Activated CD8-positive, alpha-beta memory T cell treated with anti-CD3 and anti-CD28 coated beads for 48 hours (primary cell): ENCODE measurements at regions not wholly inside any gene's neighbourhood (a gene's known extent, or its start where the extent isn't known, plus 50 kb on each side); places are given as distances from the start of the nearest gene placed in this dataset.

Source experiments
- DNase-seq, 3 experiments: peaks; one replicate each; pipeline ENCODE4 v3.0.0-alpha.2; 2020; ENCODE audit warnings: low read depth in 2 of 3, low spot score in 2 of 3

GRCh38 chr2:123163398-123163797 is 861.7 kb upstream of the CNTNAP5 start:
- no peak for DNase-seq

DNA sequence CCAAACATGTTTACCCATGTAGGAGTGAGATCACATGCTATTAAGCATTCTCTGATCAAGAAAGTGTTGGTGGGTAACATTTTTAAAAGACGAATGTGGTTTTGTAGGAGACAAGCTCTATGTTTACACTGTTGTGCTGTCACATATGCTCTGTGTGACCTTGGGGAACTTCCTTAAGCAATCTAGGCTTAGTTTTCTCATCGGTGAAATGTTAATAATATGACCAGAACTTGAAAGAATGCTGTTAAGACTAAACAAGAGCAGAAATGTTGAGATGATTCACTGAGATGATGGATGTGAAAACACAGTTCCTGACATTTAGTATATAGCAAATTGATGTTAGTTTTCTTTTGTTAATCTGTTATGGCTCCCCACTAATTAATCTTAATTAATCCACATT is 860.9 kb upstream of the CNTNAP5 start:
- no peak for DNase-seq

DNA sequence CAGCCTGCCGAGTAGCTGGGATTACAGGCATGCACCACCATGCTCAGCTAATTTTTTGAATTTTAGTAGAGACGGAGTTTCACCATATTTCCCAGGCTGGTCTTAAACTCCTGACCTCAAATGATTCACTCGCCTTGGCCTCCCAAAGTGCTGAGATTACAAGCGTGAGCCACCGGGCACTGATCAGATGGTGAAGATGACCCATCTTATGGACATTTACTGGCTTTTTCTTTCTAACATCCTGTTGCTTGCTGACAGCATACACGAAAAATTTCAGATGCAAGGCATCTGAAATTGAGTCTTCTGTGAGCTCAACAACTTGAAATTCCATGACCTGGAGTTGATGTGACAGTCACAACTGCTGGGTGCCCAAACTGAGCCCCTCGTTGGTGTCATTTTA is 859.5 kb upstream of the CNTNAP5 start:
- no peak for DNase-seq

GRCh38 chr2:123179526-123179925 is 845.6 kb upstream of the CNTNAP5 start:
- DNase-seq: no peak

- DNase-seq: no peak
These were observed 829.1 kb upstream of the CNTNAP5 start for GRCh38 chr2:123195957-123196356.

DNA sequence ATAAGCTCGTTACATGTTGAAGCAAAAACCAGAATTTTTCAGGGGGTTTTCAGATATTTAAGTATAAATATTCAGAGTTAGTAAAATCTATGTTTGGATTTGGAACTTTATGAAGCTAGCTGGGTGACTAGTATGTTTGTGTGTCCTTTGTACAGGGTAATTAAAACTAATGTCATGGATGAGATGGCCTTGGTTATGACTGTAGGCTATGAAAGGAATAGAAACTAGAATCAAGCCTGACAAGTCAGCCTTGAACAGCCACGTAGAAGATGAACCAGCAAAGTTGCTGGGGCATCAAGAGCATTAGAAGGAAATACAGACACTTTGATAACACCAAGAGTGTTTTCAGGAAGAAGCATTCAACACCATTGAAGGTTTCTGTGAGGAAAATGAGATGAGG is 825.1 kb upstream of the CNTNAP5 start:
- no peak for DNase-seq

- DNase-seq: no peak
These were observed 817.8 kb upstream of the CNTNAP5 start for GRCh38 chr2:123207245-123207644.

DNA sequence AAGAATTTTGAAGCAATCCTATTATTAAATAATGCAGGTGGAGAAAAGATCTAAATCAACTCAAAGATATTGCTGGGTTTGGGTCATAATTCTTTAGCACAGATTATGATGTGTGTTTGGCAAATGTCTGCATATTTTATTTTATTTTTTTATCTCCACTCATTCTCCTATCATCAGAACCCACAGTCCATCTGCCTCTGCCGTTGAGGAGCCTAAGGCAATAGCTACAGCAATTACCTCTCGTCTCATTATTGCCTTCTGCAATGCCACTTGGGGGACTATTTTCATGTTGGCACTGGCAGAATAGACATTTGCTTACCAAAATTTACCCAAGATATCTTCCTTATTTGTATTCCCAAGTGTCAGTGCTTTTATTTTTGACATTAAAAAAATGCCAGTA is 815.9 kb upstream of the CNTNAP5 start:
- no peak for DNase-seq

- DNase-seq: no peak
These were observed 813.9 kb upstream of the CNTNAP5 start for GRCh38 chr2:123211181-123211580.

DNA sequence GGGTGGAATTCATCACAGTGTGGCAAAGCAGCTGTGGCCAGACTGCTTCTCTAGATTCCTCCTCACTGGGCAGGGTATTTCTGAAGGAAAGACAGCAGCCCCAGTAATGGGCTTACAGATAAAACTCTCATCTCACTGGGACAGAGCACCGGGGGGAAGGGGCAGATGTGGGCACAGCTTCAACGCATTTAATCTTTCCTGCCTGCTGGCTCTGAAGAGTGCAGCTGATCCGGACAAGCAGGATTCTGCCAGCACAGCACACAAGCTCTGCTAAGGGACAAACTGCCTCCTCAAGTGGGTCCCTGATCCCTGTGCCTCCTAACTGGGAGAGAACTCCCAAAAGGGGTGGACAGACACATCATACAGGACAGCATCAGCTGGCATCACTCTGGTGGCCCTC is 779.9 kb upstream of the CNTNAP5 start:
- no peak for DNase-seq

- no peak for DNase-seq
These were observed 766.1 kb upstream of the CNTNAP5 start for GRCh38 chr2:123258877-123259539.

- DNase-seq: no peak
These were observed 762.2 kb upstream of the CNTNAP5 start for GRCh38 chr2:123262856-123263255.

DNA sequence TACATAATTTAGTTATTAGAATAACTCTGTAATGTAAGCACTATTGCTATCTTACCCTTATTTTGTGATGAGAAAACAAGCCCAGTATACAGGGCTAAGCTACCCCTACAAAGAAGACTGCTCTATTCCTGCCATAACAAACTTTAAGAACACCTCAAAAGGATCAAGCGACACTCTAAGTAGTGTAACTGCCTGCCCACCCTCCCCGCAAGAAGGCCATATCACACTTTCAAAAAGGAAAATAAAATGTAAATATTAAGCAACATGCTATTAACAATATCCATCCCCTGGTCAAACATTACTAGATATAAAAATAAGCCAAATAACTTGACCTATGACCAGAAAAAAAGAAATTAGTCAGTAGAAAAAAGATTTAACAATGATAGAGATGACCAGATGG is 741.7 kb upstream of the CNTNAP5 start:
- DNase-seq: no peak

GRCh38 chr2:123303731-123304130 is 721.4 kb upstream of the CNTNAP5 start:
- no peak for DNase-seq
